ENCODE measurements at regions not wholly inside any gene's neighbourhood (a gene's known extent, or its start where the extent isn't known, plus 50 kb on each side); places are given as distances from the start of the nearest gene placed in this dataset.

GRCh38 chr3:39751286-39751685 is 58.1 kb upstream of the MYRIP start:
- CTCF ChIA-PET: no interaction called here
- no peaks in the 10 kb centered on the region for H3K4me1 ChIP-seq (ENCODE audit: control insufficient read depth, insufficient read depth, low read length)
- H3K36me3 ChIP-seq (ENCODE audit: control insufficient read depth in 2 of 2, insufficient read depth in 1 of 2, low read length in 2 of 2): no peaks in the 10 kb centered on the region
- H3K9me3 ChIP-seq (ENCODE audit: control insufficient read depth, insufficient read depth, low read depth, low read length): no peaks in the 10 kb centered on the region
- no peak overlapping the region for H3K27ac ChIP-seq (ENCODE audit: extremely low read depth, low read depth, low read length)
- POLR2A ChIA-PET: no interaction called here
- TF ChIP-seq ZNF707 (tag by site-specific recombination; IDR thresholded peaks at IDR 0.05) (no peak), ZNF404 (tag by site-specific recombination; IDR thresholded peaks at IDR 0.05) (no peak), ZNF350 (tag by site-specific recombination; IDR thresholded peaks at IDR 0.05) (no peak), IKZF3 (tag by site-specific recombination; IDR thresholded peaks at IDR 0.05) (no peak), ZNF248 (tag by site-specific recombination; IDR thresholded peaks at IDR 0.05) (no peak), ZBTB20 (tag by site-specific recombination; IDR thresholded peaks at IDR 0.05) (no peak), ZNF274 (IDR thresholded peaks at IDR 0.05; ENCODE audit: low read length) (no peak), ZNF274 (tag by site-specific recombination; IDR thresholded peaks at IDR 0.05; ENCODE audit: borderline replicate concordance) (no peak), SETDB1 (IDR thresholded peaks at IDR 0.05; ENCODE audit: insufficient read length, low read length) (no peak), SP3 (tag by site-specific recombination; IDR thresholded peaks at IDR 0.05) (no peak), ZNF169 (tag by site-specific recombination; IDR thresholded peaks at IDR 0.05) (no peak), ZNF558 (tag by site-specific recombination; IDR thresholded peaks at IDR 0.05) (no peak), ZNF221 (tag by site-specific recombination; IDR thresholded peaks at IDR 0.05; ENCODE audit: borderline replicate concordance) (no peak), ZNF155 (tag by site-specific recombination; IDR thresholded peaks at IDR 0.05) (no peak), PATZ1 (tag by site-specific recombination; IDR thresholded peaks at IDR 0.05) (no peak), ZFP37 (tag by site-specific recombination; IDR thresholded peaks at IDR 0.05) (no peak)
- TF ChIP-seq, protein P1, sequence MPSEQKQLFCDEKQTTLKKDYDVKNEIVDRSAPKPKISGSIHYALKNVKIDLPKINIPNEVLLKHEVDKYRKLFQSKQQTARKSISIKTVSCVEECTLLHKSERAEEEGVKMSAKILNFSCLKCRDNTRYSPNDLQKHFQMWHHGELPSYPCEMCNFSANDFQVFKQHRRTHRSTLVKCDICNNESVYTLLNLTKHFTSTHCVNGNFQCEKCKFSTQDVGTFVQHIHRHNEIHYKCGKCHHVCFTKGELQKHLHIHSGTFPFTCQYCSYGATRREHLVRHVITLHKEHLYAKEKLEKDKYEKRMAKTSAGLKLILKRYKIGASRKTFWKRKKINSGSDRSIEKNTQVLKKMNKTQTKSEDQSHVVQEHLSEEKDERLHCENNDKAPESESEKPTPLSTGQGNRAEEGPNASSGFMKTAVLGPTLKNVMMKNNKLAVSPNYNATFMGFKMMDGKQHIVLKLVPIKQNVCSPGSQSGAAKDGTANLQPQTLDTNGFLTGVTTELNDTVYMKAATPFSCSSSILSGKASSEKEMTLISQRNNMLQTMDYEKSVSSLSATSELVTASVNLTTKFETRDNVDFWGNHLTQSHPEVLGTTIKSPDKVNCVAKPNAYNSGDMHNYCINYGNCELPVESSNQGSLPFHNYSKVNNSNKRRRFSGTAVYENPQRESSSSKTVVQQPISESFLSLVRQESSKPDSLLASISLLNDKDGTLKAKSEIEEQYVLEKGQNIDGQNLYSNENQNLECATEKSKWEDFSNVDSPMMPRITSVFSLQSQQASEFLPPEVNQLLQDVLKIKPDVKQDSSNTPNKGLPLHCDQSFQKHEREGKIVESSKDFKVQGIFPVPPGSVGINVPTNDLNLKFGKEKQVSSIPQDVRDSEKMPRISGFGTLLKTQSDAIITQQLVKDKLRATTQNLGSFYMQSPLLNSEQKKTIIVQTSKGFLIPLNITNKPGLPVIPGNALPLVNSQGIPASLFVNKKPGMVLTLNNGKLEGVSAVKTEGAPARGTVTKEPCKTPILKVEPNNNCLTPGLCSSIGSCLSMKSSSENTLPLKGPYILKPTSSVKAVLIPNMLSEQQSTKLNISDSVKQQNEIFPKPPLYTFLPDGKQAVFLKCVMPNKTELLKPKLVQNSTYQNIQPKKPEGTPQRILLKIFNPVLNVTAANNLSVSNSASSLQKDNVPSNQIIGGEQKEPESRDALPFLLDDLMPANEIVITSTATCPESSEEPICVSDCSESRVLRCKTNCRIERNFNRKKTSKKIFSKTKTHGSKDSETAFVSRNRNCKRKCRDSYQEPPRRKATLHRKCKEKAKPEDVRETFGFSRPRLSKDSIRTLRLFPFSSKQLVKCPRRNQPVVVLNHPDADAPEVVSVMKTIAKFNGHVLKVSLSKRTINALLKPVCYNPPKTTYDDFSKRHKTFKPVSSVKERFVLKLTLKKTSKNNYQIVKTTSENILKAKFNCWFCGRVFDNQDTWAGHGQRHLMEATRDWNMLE (tag by site-specific recombination; conservative IDR thresholded peaks at IDR 0.05; ENCODE audit: low read depth): no peak
- TF ChIP-seq, protein P2, sequence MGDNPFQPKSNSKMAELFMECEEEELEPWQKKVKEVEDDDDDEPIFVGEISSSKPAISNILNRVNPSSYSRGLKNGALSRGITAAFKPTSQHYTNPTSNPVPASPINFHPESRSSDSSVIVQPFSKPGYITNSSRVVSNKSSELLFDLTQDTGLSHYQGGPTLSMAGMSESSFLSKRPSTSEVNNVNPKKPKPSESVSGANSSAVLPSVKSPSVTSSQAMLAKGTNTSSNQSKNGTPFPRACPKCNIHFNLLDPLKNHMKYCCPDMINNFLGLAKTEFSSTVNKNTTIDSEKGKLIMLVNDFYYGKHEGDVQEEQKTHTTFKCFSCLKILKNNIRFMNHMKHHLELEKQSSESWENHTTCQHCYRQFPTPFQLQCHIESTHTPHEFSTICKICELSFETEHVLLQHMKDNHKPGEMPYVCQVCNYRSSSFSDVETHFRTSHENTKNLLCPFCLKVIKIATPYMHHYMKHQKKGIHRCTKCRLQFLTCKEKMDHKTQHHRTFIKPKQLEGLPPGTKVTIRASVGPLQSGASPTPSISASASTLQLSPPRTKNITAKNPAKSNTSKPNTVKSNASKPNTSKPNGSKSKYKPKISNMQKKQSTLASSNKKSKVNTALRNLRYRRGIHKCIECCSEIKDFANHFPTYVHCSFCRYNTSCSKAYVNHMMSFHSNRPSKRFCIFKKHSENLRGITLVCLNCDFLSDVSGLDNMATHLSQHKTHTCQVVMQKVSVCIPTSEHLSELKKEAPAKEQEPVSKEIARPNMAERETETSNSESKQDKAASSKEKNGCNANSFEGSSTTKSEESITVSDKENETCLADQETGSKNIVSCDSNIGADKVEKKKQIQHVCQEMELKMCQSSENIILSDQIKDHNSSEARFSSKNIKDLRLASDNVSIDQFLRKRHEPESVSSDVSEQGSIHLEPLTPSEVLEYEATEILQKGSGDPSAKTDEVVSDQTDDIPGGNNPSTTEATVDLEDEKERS (tag by site-specific recombination; IDR thresholded peaks at IDR 0.05): no peak
- TF ChIP-seq, protein P3, sequence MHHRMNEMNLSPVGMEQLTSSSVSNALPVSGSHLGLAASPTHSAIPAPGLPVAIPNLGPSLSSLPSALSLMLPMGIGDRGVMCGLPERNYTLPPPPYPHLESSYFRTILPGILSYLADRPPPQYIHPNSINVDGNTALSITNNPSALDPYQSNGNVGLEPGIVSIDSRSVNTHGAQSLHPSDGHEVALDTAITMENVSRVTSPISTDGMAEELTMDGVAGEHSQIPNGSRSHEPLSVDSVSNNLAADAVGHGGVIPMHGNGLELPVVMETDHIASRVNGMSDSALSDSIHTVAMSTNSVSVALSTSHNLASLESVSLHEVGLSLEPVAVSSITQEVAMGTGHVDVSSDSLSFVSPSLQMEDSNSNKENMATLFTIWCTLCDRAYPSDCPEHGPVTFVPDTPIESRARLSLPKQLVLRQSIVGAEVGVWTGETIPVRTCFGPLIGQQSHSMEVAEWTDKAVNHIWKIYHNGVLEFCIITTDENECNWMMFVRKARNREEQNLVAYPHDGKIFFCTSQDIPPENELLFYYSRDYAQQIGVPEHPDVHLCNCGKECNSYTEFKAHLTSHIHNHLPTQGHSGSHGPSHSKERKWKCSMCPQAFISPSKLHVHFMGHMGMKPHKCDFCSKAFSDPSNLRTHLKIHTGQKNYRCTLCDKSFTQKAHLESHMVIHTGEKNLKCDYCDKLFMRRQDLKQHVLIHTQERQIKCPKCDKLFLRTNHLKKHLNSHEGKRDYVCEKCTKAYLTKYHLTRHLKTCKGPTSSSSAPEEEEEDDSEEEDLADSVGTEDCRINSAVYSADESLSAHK (tag by site-specific recombination; IDR thresholded peaks at IDR 0.05): no peak
- no peak overlapping the region for H3K4me3 ChIP-seq (ENCODE audit: low read depth, low read length)
